ENCODE measurements at regions not wholly inside any gene's neighbourhood (a gene's known extent, or its start where the extent isn't known, plus 50 kb on each side); places are given as distances from the start of the nearest gene placed in this dataset.
A peak's percentile ranks its signal among the peaks of the same experiment; 100 is the strongest.

- peaks cover 67% of the 10 kb centered on the region for H3K4me1 Mint-ChIP-seq (ENCODE audit: low read depth)
- ChIA-PET CTCF (interaction anchor here (0.6 to 0.7 kb wide), 2 partner anchors 63 to 111 kb away, joined by 3 read pairs; no protein-coding TSS in a partner anchor), POLR2A (interaction anchor here (4.7 kb wide), 1 partner anchor 271 kb away, joined by 26 read pairs; the partner anchor contains the start of gene BTG1)
- H3K36me3 Mint-ChIP-seq (ENCODE audit: low read depth): peaks cover 23% of the 10 kb centered on the region
- H3K27ac Mint-ChIP-seq: peak overlapping the region; percentile 99
- peaks cover 9% of the 10 kb centered on the region for H3K9me3 Mint-ChIP-seq
- no peak for TF ChIP-seq CTCF (IDR thresholded peaks at IDR 0.05)
- no peaks in the 10 kb centered on the region for H3K27me3 Mint-ChIP-seq
- DNase-seq (no peak), ATAC-seq (no peak)
- H3K4me3 Mint-ChIP-seq: no peak overlapping the region
- intact Hi-C loops (cut with micrococcal nuclease): no loop called here
Measured at GRCh38 chr12:91874086-91874865, 271.4 kb downstream of the BTG1 start.

- Mint-ChIP-seq H3K4me1 (ENCODE audit: low read depth) (peaks cover 53% of the 10 kb centered on the region), H3K27ac (peak overlapping the region; percentile 80), H3K9me3 (peaks cover 9% of the 10 kb centered on the region), H3K4me3 (no peak overlapping the region), H3K36me3 (ENCODE audit: low read depth) (peaks cover 22% of the 10 kb centered on the region), H3K27me3 (no peaks in the 10 kb centered on the region)
- TF ChIP-seq CTCF (IDR thresholded peaks at IDR 0.05): no peak
- ChIA-PET CTCF (interaction anchor here (1.9 to 2.6 kb wide), 2 partner anchors 13 to 60 kb away, joined by 4 to 7 read pairs; no protein-coding TSS in a partner anchor), POLR2A (interaction anchor here (0.6 to 1.2 kb wide), 2 partner anchors 12 to 272 kb away, joined by 3 to 4 read pairs; no protein-coding TSS in a partner anchor)
- intact Hi-C loops (cut with micrococcal nuclease): no loop called here
- ATAC-seq (no peak), DNase-seq (no peak)
Measured at GRCh38 chr12:91871751-91872150, 273.9 kb downstream of the BTG1 start.

- H3K27ac Mint-ChIP-seq: peak overlapping the region; percentile 80
- no peak for TF ChIP-seq CTCF (IDR thresholded peaks at IDR 0.05)
- peaks cover 22% of the 10 kb centered on the region for H3K36me3 Mint-ChIP-seq (ENCODE audit: low read depth)
- POLR2A ChIA-PET: no interaction called here
- ATAC-seq (peak; percentile 70), DNase-seq (no peak)
- H3K4me3 Mint-ChIP-seq: no peak overlapping the region
- CTCF ChIA-PET: interaction anchor here (0.6 to 2.6 kb wide), 3 partner anchors 12 to 430 kb away, joined by 3 to 7 read pairs (median 4); no protein-coding TSS in a partner anchor
- H3K4me1 Mint-ChIP-seq (ENCODE audit: low read depth): peaks cover 48% of the 10 kb centered on the region
- intact Hi-C loops (cut with micrococcal nuclease): no loop called here
- H3K9me3 Mint-ChIP-seq: peaks cover 11% of the 10 kb centered on the region
- no peaks in the 10 kb centered on the region for H3K27me3 Mint-ChIP-seq
Measured at GRCh38 chr12:91870872-91871707, 274.6 kb downstream of the BTG1 start.

GRCh38 chr12:91868054-91868453 lies 277.6 kb downstream of the BTG1 start:
- ChIA-PET POLR2A (interaction anchor here (0.7 kb wide), 1 partner anchor 16 kb away, joined by 3 read pairs; no protein-coding TSS in a partner anchor), CTCF (interaction anchor here (0.8 to 1.4 kb wide), 2 partner anchors 10 to 56 kb away, joined by 3 read pairs; no protein-coding TSS in a partner anchor)
- TF ChIP-seq CTCF (IDR thresholded peaks at IDR 0.05): no peak
- Mint-ChIP-seq H3K27ac (no peak overlapping the region), H3K27me3 (no peaks in the 10 kb centered on the region), H3K36me3 (ENCODE audit: low read depth) (peaks cover 3% of the 10 kb centered on the region), H3K9me3 (peaks cover 5% of the 10 kb centered on the region), H3K4me3 (no peak overlapping the region), H3K4me1 (ENCODE audit: low read depth) (peaks cover 40% of the 10 kb centered on the region)
- no peak for ATAC-seq
- DNase-seq: no peak
- intact Hi-C loops (cut with micrococcal nuclease): no loop called here

All from activated CD8-positive, alpha-beta T cell treated with anti-CD3 and anti-CD28 coated beads for 36 hours (primary cell).